Keratinocyte (primary cell): ENCODE measurements at regions not wholly inside any gene's neighbourhood (a gene's known extent, or its start where the extent isn't known, plus 50 kb on each side); places are given as distances from the start of the nearest gene placed in this dataset.

Experiments used
- DNase-seq: peaks from one replicate; pipeline ENCODE4 v3.0.0-alpha.2; 2011; ENCODE audit warnings: low read depth, missing footprints, low spot score
- FAIRE-seq: peaks from 2 replicates; lab custom pipeline; 2011; peaks lifted over from hg19 to GRCh38; lab: Jason Lieb, UNC
- H2AFZ ChIP-seq: 2 replicates; pipeline ENCODE4 v1.6.0; 2012; ENCODE audit warnings: low read length, control low read depth, inconsistent platforms; ENCODE audit not compliant: control insufficient read depth
- H3K27ac ChIP-seq: 2 replicates; pipeline ENCODE4 v1.5.1; 2011; ENCODE audit warnings: low read length; ENCODE audit not compliant: control insufficient read depth, insufficient read depth
- H3K27me3 ChIP-seq: 3 replicates; pipeline ENCODE4 v1.6.0; 2011; ENCODE audit warnings: low read length; ENCODE audit not compliant: control insufficient read depth, insufficient read depth; ENCODE audit errors: extremely low read depth
- H3K36me3 ChIP-seq, 2 experiments: 2 replicates in 1 of 2; 3 replicates in 1 of 2; pipeline ENCODE4 v1.5.1; 2011; ENCODE audit warnings: low read length in 2 of 2, mild to moderate bottlenecking in 1 of 2; ENCODE audit not compliant: control insufficient read depth in 2 of 2, insufficient read depth in 2 of 2; ENCODE audit errors: extremely low read depth in 1 of 2
- H3K4me1 ChIP-seq: 3 replicates; pipeline ENCODE4 v1.5.1; 2011; ENCODE audit warnings: low read length; ENCODE audit not compliant: control insufficient read depth, insufficient read depth; ENCODE audit errors: extremely low read depth
- H3K4me2 ChIP-seq: 3 replicates; pipeline ENCODE4 v1.6.0; 2011; ENCODE audit warnings: low read depth, low read length; ENCODE audit not compliant: control insufficient read depth, insufficient read depth; ENCODE audit errors: extremely low read depth
- H3K4me3 ChIP-seq, 3 experiments: fragments of 200-600 bp in 1 of 3; sonication (generic) in 1 of 3; 2 replicates in 2 of 3; 3 replicates in 1 of 3; pipeline ENCODE4 v1.5.1; 2011 to 2016; ENCODE audit warnings: low read length in 3 of 3, mild to moderate bottlenecking in 3 of 3, control low read depth in 2 of 3, inconsistent platforms in 1 of 3, low read depth in 1 of 3, mixed read lengths in 1 of 3, mixed run types in 1 of 3, moderate library complexity in 1 of 3; ENCODE audit not compliant: control insufficient read depth in 2 of 3, insufficient read depth in 2 of 3; ENCODE audit errors: extremely low read depth in 1 of 3
- H3K79me2 ChIP-seq: 2 replicates; pipeline ENCODE4 v1.6.0; 2012; ENCODE audit warnings: low read length; ENCODE audit not compliant: control insufficient read depth, insufficient read depth
- H3K9ac ChIP-seq: 3 replicates; pipeline ENCODE4 v1.6.0; 2011; ENCODE audit warnings: low read length; ENCODE audit not compliant: control insufficient read depth, insufficient read depth; ENCODE audit errors: extremely low read depth
- H3K9me1 ChIP-seq: 3 replicates; pipeline ENCODE4 v1.6.0; 2011; ENCODE audit warnings: low read length; ENCODE audit not compliant: control insufficient read depth, insufficient read depth; ENCODE audit errors: extremely low read depth
- H3K9me3 ChIP-seq: 2 replicates; pipeline ENCODE4 v1.5.1; 2012; ENCODE audit warnings: low read depth, low read length; ENCODE audit not compliant: control insufficient read depth
- H4K20me1 ChIP-seq: 3 replicates; pipeline ENCODE4 v1.6.0; 2011; ENCODE audit warnings: low read length; ENCODE audit not compliant: control insufficient read depth, insufficient read depth; ENCODE audit errors: extremely low read depth
- CTCF ChIP-seq, 3 experiments: IDR thresholded peaks in 1 of 3; conservative IDR thresholded peaks in 1 of 3; optimal IDR thresholded peaks in 1 of 3; 2 replicates in 2 of 3; 3 replicates in 1 of 3; pipeline versions ENCODE3 to v1.5.1; 2011; ENCODE audit warnings: low read length in 3 of 3, mild to moderate bottlenecking in 3 of 3, moderate library complexity in 2 of 3, control low read depth in 1 of 3, inconsistent platforms in 1 of 3; ENCODE audit not compliant: insufficient read depth in 2 of 3; ENCODE audit errors: extremely low read depth in 1 of 3
- EZH2 ChIP-seq: IDR thresholded peaks from one replicate; pipeline ENCODE4 v1.6.1; 2012; ENCODE audit warnings: inconsistent platforms, mild to moderate bottlenecking, low read length, moderate library complexity
- dilution Hi-C: fragments of 300-500 bp; cut with MboI; formaldehyde crosslinking; loops from one replicate; pipeline ENCODE4 v1.7.0; 2020; ENCODE audit warnings: low sequenced_read_pairs; ENCODE audit not compliant: extremely low pct_ligation_motif_present

- Histone ChIP-seq H3K4me3 (no peak overlapping the region), H4K20me1 (no peaks in the 10 kb centered on the region), H3K4me2 (no peak overlapping the region), H3K27me3 (no peaks in the 10 kb centered on the region), H3K36me3 (no peaks in the 10 kb centered on the region), H3K79me2 (no peaks in the 10 kb centered on the region), H2AFZ (no peak overlapping the region), H3K9ac (no peak overlapping the region), H3K4me1 (peaks cover 10% of the 10 kb centered on the region), H3K9me1 (no peaks in the 10 kb centered on the region), H3K9me3 (no peaks in the 10 kb centered on the region), H3K27ac (no peak overlapping the region)
- FAIRE-seq, result no peak
- TF ChIP-seq EZH2 (no peak), CTCF (optimal IDR thresholded peaks at IDR 0.05 in 1 of 3, IDR thresholded peaks at IDR 0.05 in 1 of 3, conservative IDR thresholded peaks at IDR 0.05 in 1 of 3; ENCODE audit: extremely low read depth in 1 of 3, insufficient read depth in 2 of 3, low read length in 3 of 3) (no peak)
- dilution Hi-C loops, result loop anchor here (25.0 kb wide), 1 partner anchor 217 kb away; the partner anchor contains the start of gene APP
- DNase-seq, result no peak
Measured at GRCh38 chr21:26379561-26379960, 193.5 kb downstream of the CYYR1 start.

DNA sequence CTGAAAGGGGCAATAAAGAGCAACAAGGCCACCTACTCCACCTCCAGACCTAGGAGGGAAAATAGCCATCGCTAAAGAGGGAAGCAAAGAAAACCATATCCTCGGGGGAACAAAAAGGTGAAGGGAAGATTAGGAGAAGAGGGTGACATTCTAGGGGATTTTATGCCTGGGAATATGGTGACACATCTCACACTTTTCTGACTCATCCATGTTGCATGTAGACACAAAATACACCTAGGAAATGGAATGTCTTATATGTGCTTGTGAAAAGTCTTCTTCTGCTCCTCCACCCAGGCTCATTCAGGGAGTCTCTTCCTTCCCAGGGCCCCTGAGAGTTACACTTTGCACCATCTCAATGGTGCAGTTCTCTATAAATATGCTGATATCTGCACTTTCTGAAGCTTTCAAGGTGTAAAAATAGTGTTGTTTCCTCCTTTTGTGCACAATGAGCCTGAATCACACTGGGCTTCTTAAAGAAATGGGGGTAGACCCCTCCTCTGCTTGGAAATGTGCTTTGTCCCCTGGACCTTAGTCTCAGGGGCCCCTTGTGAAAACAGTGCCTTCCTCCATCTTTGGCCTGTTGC lies 195.9 kb downstream of the CYYR1 start:
- no peak overlapping the region for H2AFZ ChIP-seq
- no peak overlapping the region for H3K4me2 ChIP-seq
- peak; percentile 69 for FAIRE-seq
- no peak for DNase-seq
- H3K79me2 ChIP-seq, result no peaks in the 10 kb centered on the region
- H4K20me1 ChIP-seq, result no peaks in the 10 kb centered on the region
- dilution Hi-C loops, result loop anchor here (25.0 kb wide), 1 partner anchor 215 kb away; the partner anchor contains the start of gene APP
- no peaks in the 10 kb centered on the region for H3K36me3 ChIP-seq
- no peak overlapping the region for H3K4me3 ChIP-seq
- H3K9me3 ChIP-seq, result no peaks in the 10 kb centered on the region
- H3K9me1 ChIP-seq, result no peaks in the 10 kb centered on the region
- TF ChIP-seq CTCF (optimal IDR thresholded peaks at IDR 0.05 in 1 of 3, IDR thresholded peaks at IDR 0.05 in 1 of 3, conservative IDR thresholded peaks at IDR 0.05 in 1 of 3; ENCODE audit: extremely low read depth in 1 of 3, insufficient read depth in 2 of 3, low read length in 3 of 3) (no peak), EZH2 (no peak)
- no peaks in the 10 kb centered on the region for H3K27me3 ChIP-seq
- H3K9ac ChIP-seq, result no peak overlapping the region
- no peak overlapping the region for H3K27ac ChIP-seq
- H3K4me1 ChIP-seq, result peaks cover 10% of the 10 kb centered on the region
